Activated effector memory CD4-positive, alpha-beta T cell treated with Interleukin-2 at 50 U/mL for 16 hours (primary cell): ENCODE measurements at regions not wholly inside any gene's neighbourhood (a gene's known extent, or its start where the extent isn't known, plus 50 kb on each side); places are given as distances from the start of the nearest gene placed in this dataset.
"Not testable (repeated sequence)": the region's sequence is repeated elsewhere in the genome, so short reads cannot be mapped to it uniquely, and the experiment has no call there.

Source experiments
- DNase-seq: peaks from one replicate; pipeline ENCODE4 v3.0.0-alpha.2; 2020

- no peak for DNase-seq
Measured at GRCh38 chr2:147456779-147457178, 388.1 kb upstream of the ACVR2A start.

GRCh38 chr2:147451902-147452515 is 392.8 kb upstream of the ACVR2A start:
- no peak for DNase-seq

DNA sequence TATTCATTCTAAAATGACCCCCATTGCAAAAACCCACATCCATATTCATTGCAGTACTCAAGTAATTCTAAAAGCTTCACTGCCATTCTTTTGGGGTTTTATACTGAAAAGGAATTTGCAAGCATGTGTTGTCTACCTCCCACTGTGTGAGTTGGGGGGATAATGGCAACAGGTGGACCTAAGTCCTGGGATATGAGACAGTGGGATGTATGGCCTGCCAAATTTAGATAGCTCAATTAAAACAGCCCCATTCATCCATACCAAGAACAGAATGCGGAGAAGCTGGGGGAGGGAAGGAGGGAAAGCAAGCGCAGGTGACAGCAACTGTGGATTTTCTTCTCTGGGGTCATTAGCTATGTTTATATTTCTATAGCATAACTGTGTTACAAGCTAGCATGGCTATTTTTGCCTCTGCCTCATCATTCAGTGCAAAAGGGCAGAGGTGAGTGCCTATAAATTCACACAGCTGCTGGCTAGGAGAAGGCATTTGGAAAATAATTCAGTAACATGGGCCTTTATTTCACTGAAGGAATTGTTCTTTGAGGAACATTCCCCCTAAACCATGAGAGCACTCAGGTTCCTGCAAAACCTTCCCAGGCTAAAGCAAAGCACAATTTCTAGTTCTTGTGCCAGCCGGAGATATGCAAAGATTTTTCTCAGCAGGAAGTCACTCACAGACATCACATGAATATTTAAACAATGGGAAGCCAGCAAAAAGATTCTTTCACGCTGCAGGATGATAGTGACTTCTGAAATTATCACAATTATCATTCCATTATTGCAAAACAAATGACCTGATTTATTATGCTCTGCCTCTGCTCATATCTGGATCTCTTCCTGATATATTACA is 393.9 kb upstream of the ACVR2A start:
- no peak for DNase-seq

- DNase-seq, result peak; percentile 24
Measured at GRCh38 chr2:147449323-147449991, 395.4 kb upstream of the ACVR2A start.

DNA sequence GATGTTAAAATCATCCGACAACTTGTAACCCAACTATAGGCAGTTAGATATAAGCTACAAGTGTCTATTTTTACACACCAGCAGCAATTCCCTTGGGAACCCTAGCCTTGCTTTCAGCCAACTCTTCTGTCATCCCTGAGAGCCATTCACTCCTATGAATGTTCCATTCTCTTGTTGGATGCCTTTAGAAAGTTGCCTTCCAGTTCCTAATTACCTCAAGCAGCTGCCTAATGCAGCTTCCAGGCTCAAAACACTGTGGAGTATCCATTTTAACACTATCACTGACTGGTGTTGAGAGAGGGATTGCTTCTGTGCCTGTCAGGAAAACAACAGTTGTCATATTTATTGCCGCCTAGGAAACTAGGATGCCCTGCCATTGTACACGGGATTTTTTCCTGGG is 402.0 kb upstream of the ACVR2A start:
- DNase-seq, result no peak

DNA sequence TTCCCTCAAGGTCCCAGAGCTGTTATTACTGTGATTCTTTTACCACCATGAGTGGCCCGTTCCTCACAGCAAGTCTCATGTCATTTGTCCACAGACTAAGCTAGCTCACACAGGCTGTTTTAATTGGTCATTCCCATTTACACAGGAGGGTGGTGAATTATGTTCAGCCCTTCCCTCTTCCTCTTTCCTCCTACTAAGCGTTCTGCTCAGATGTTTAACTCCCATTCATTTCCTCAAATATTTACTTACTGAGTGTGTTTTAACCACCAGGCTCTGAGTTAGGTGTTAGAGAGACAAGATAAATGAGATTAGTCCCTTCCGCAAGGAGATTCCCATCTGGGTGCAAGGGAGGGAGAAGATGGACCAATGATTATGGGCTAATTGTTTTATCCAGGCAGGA is 403.6 kb upstream of the ACVR2A start:
- DNase-seq, result no peak

GRCh38 chr2:147440734-147441133 is 404.1 kb upstream of the ACVR2A start:
- DNase-seq, result no peak

GRCh38 chr2:147439986-147440385 is 404.8 kb upstream of the ACVR2A start:
- DNase-seq, result no peak

GRCh38 chr2:147438882-147439281 is 405.9 kb upstream of the ACVR2A start:
- no peak for DNase-seq

DNA sequence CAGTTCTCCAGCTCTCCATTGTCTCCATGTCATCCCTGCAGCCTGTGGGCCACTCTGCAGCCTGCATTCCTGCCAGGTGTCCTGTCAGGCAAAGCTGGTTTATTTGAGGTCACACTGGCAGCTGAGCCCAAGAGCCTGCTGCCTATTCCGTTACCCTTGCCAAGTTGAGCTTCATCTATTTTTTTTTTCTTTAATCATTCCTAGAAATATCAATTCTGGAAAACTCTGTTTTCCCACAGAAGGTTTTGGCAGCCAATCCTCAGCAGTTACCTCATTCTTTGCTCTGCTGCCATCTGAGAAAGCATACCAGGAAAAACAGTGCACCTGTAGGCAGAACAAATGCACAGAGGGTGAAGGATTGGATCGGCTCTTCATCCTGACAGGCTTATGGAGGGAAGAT is 411.0 kb upstream of the ACVR2A start:
- no peak for DNase-seq

- DNase-seq, result no peak
Measured at GRCh38 chr2:147430408-147430807, 414.4 kb upstream of the ACVR2A start.

DNA sequence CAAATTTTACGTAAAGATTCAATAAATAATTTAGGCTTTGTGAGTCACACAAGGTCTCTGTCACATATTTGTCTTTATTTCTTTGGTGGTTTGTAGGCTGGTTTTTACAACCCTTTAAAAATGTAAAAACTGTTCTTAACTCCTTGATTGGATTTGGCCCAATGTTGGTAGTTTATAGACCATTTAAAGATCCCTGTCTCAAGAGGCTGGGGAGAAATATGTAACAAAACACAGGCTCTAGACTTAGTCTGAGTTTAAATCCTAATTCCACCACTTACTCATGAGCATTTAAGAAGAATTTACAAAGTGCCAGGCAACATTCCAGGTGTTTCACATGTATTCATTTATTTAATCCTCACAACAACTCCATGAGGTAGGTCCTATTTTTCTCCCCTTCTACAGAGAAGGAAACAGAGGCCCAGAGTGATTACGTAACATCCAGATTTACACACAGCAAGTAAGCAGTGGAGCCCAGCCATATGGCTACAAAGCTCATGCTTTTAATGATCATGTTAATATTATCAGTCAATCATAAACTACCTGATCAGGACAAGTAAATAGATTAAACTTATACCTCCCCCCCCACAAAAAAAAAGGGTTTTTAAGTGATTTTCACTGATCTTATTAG is 416.6 kb upstream of the ACVR2A start:
- DNase-seq, result no peak

DNA sequence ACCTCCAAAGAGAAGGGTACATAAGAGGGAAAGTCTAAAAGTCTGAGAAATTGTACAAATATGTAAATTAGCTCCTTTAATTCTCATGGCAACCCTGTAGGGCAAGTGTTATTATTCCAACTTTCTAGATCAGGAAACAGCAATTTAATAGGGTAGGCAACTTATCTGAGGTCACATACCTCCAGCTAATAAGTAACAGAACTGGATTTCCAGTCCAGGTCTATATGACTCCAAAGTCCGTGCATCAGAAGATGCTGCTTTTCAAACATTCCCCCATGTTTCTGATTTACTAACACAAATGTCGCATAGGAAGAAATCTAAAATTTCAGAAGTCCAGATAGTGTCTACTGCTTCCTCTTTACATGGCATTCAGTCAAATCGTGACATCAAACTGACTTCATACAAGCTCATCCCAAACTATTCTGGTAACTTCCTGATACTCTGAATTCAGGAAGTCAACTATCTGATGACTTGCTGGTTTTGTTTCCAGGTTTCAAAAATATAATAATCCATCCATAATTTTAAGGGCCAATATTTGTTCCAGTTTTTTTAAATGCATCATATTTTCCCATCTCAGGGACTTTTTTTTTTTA is 419.3 kb upstream of the ACVR2A start:
- no peak for DNase-seq

- DNase-seq, result no peak
Measured at GRCh38 chr2:147424766-147425165, 420.1 kb upstream of the ACVR2A start.

- no peak for DNase-seq
Measured at GRCh38 chr2:147420947-147421675, 423.7 kb upstream of the ACVR2A start.

DNA sequence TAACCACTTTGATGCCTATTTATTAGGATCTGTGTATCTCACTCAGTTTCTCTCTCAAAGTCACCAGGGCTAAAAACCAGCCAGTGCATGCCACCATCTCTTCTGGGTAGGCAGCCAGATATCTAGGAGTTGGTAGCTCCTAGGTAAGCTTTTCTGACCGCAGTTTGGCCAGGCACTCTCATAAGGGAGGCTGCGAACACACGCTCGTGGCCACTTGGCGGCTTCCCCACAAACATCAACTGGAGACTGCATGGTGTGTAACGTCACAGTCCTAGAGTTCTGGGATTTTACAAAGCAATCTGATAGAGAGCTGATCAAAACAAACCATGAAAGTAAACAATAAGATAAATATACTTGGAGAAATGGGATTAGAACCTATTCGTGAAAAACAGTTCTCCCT is 424.3 kb upstream of the ACVR2A start:
- DNase-seq, result no peak

GRCh38 chr2:147416099-147416498 is 428.7 kb upstream of the ACVR2A start:
- no peak for DNase-seq

DNA sequence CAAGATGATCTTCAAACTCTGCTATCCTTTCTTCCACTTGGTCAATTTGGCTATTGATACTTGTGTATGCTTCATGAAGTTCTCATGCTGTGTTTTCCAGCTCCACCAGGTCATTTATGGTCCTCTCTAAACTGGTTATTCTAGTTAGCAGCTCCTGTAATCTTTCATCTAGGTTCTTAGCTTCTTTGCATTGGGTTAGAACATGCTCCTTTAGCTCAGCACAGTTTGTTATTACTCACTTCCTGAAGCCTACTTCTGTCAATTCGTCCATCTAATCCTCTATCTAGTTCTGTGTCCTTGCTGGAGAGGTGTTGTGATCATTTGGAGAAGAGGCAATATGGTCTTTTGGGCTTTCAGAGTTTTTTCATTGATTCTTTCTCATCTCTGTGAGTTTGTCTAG is 430.2 kb upstream of the ACVR2A start:
- DNase-seq, result not testable (repeated sequence)

- no peak for DNase-seq
Measured at GRCh38 chr2:147408357-147408756, 436.5 kb upstream of the ACVR2A start.

GRCh38 chr2:147405651-147406050 is 439.2 kb upstream of the ACVR2A start:
- no peak for DNase-seq

- DNase-seq, result no peak
Measured at GRCh38 chr2:147398996-147399395, 445.8 kb upstream of the ACVR2A start.

DNA sequence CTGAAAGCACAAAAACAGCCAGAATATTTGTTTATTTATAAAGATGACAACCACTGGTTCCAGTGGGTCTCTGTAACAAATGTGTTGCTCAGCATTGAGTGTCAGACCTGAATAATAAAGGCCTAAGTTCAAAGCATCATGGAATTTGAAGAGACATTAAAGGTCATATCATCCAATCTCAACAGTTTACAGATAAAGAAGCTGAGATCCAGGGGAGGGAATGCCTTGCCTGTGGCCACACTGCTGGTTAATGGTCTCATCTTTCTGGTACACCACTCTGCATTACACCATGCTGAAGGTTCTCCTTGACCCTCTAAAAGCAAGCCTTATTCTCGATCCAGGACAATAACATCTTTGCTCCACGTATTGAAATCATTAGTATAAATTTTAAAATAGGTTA is 446.5 kb upstream of the ACVR2A start:
- DNase-seq, result no peak
